ENCODE measurements at regions not wholly inside any gene's neighbourhood (a gene's known extent, or its start where the extent isn't known, plus 50 kb on each side); places are given as distances from the start of the nearest gene placed in this dataset.

GRCh38 chr16:13718748-13719147 is 201.2 kb upstream of the ERCC4 start (continued):
- TF ChIP-seq, protein P1, sequence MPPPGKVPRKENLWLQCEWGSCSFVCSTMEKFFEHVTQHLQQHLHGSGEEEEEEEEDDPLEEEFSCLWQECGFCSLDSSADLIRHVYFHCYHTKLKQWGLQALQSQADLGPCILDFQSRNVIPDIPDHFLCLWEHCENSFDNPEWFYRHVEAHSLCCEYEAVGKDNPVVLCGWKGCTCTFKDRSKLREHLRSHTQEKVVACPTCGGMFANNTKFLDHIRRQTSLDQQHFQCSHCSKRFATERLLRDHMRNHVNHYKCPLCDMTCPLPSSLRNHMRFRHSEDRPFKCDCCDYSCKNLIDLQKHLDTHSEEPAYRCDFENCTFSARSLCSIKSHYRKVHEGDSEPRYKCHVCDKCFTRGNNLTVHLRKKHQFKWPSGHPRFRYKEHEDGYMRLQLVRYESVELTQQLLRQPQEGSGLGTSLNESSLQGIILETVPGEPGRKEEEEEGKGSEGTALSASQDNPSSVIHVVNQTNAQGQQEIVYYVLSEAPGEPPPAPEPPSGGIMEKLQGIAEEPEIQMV (tag; conservative IDR thresholded peaks at IDR 0.05; ENCODE audit: low read depth), result no peak
- TF ChIP-seq E2F8 (IDR thresholded peaks at IDR 0.05; ENCODE audit: low read depth, partially characterized antibody) (no peak), HES1 (IDR thresholded peaks at IDR 0.05; ENCODE audit: low read depth) (no peak), ZNF445 (CRISPR knock-in tag; IDR thresholded peaks at IDR 0.05; ENCODE audit: low read depth) (no peak)
- TF ChIP-seq, protein P2, sequence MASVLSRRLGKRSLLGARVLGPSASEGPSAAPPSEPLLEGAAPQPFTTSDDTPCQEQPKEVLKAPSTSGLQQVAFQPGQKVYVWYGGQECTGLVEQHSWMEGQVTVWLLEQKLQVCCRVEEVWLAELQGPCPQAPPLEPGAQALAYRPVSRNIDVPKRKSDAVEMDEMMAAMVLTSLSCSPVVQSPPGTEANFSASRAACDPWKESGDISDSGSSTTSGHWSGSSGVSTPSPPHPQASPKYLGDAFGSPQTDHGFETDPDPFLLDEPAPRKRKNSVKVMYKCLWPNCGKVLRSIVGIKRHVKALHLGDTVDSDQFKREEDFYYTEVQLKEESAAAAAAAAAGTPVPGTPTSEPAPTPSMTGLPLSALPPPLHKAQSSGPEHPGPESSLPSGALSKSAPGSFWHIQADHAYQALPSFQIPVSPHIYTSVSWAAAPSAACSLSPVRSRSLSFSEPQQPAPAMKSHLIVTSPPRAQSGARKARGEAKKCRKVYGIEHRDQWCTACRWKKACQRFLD (CRISPR knock-in tag; IDR thresholded peaks at IDR 0.05), result no peak
